ENCODE measurements at regions not wholly inside any gene's neighbourhood (a gene's known extent, or its start where the extent isn't known, plus 50 kb on each side); places are given as distances from the start of the nearest gene placed in this dataset.

DNA sequence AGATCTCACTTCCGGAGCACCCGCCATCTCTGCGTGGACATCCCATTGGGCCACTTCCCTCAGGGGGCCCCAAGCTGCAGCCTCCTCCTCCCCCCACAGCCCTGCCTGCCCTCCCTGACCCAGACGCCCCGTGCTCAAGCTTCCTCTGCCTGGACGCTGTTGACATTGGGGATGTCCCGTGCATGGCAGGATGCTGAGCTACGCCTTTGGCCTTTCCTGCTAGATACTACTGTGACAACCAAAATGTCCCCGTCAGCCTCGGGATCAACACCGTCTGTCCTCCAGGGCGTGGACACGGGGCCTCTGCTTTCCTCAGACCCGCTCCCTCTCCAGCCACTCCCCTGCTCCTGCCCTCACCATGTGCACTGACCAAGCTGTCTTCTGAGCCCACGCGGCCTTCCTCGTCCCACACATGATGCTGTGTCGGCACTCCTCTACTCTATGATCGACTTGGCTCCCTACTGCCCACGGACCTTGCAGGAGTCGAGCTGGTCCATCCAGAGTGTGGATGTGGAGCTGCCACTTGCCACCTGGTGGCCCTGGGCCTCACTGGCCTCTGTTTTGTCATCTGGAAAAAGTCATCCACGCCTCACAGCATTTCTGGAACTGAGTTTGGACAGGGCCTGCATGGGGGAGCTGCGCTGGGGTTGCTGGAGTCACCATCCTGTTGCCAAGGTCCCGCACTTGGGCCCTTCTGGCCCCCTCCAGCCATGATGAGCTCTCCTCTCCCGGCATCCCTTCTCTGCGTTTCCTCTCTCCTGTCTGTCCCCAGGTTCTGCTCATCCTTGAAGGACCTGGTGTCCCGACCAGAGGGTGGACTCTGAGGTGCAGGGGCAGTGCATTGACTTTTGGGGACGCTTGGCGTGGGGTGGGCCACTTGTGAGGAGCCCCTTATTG is 221.7 kb upstream of the CIBAR2 start:
- no peak for DNase-seq (ENCODE audit: low spot score in 2 of 2)
- Histone ChIP-seq H3K4me1 (peaks cover 0 to 43% (median 23%) of the 10 kb centered on the region in 4 donors), H3K36me3 (no peaks in the 10 kb centered on the region), H3K27me3 (no peaks in the 10 kb centered on the region), H3K27ac (no peak overlapping the region), H3K4me3 (no peak overlapping the region), H3K9me3 (no peaks in the 10 kb centered on the region)
- TF ChIP-seq POLR2A (IDR thresholded peaks at IDR 0.05) (no peak), EP300 (IDR thresholded peaks at IDR 0.05) (no peak)
- TF ChIP-seq, protein P1, sequence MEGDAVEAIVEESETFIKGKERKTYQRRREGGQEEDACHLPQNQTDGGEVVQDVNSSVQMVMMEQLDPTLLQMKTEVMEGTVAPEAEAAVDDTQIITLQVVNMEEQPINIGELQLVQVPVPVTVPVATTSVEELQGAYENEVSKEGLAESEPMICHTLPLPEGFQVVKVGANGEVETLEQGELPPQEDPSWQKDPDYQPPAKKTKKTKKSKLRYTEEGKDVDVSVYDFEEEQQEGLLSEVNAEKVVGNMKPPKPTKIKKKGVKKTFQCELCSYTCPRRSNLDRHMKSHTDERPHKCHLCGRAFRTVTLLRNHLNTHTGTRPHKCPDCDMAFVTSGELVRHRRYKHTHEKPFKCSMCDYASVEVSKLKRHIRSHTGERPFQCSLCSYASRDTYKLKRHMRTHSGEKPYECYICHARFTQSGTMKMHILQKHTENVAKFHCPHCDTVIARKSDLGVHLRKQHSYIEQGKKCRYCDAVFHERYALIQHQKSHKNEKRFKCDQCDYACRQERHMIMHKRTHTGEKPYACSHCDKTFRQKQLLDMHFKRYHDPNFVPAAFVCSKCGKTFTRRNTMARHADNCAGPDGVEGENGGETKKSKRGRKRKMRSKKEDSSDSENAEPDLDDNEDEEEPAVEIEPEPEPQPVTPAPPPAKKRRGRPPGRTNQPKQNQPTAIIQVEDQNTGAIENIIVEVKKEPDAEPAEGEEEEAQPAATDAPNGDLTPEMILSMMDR (IDR thresholded peaks at IDR 0.05): no peak
- 77 to 78% methylated on average over 29 of the region's 29 CpGs for WGBS, 2 donors

DNA sequence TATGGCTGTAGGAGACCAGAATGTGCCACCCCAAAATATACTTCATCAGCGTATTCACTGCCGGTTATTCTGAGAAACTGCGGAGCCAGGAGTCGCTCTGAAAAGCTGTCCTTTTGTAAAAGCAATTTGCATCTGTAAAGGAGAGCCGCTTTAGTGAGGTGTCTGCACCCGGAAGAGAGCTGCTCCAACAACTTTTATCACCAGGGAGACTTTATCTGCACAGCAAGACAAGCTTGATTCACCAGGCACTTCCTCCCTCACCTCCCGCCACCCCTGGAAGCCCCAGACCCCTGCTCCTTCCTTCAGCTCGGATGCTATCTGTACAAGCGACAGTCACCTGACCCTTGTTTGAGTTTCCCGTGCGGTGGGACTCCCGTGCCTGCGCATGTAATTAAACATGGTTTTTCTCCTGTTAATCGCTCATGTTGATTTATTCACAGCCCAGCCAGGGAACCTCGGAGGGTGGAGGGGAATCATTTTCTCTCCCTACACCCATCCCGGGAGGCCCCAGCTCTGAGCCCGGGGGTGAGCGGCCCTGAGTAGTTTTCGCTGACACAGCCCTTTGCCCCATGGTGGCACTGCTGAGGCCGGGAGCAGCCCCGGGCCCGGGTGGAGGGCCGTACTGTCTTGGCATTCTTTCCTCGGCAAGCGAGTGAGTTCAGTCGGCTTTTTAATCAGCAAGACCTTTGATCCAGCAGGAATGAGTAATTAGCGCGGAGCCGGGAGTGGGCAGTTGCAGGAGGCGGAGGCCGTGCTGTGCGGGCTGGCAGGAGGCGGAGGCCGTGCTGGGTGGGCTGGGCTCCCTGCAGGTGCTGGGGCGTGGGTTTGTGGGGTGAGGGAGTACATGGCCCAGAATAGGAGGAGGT is 222.7 kb upstream of the CIBAR2 start:
- 45 to 49% methylated on average over 35 of the region's 35 CpGs for WGBS, 2 donors
- H3K36me3 ChIP-seq: no peaks in the 10 kb centered on the region
- H3K27ac ChIP-seq: peak overlapping the region in 1 of 4 donors; percentile 38
- DNase-seq (ENCODE audit: low spot score in 2 of 2): no peak
- peak overlapping the region in 2 of 4 donors; percentile 6 to 24 for H3K4me3 ChIP-seq
- TF ChIP-seq, protein P1 (IDR thresholded peaks at IDR 0.05): no peak
- TF ChIP-seq POLR2A (IDR thresholded peaks at IDR 0.05) (no peak), EP300 (IDR thresholded peaks at IDR 0.05) (no peak)
- H3K9me3 ChIP-seq: no peaks in the 10 kb centered on the region
- H3K27me3 ChIP-seq: no peaks in the 10 kb centered on the region
- H3K4me1 ChIP-seq: peaks cover 0 to 33% (median 14%) of the 10 kb centered on the region in 4 donors

DNA sequence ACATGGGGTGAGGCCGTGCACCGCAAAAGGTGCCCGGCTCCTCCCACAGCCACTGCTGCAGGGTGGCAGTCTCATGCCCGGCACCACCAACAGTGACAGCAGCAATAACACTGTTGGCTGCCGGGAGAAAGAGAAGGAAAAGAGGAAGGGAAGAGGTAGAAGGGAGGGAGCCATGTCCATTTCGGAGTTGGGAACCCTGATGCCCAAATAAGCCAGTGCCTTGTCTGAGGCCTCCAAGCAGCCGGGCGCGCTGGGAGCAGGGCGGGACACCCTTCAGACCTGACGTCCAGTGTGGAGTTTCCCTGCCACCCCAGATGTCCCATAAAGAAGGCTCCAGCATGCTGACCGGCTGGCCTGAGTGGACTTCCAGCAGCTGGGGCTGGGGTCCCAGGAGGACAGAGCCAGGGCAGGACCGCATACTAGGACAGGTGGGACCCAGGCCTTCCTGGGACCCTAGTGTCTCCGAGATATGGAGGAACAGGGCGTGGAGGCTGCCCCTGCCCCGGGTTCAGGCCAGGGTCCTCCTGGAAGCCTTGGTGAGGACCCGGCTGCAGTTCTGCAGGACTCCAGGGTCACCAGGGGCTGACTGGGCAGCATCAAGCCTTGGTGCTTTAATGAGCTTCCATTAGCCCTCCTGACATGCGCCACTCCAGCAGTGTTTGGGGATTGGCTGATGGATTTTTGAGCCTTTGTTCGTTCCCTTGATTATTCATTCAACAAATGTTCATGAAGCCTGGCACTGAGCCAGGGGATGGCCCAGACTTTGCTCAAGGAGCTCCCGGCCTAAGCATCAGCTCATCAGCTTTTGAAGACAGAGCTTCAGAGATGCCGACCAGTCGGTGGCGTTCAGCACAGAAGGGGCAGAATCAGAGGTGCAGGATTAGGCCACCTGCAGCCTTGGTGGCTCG is 223.6 kb upstream of the CIBAR2 start:
- peaks cover 0 to 25% (median 7%) of the 10 kb centered on the region in 4 donors for H3K4me1 ChIP-seq
- DNase-seq (ENCODE audit: low spot score in 2 of 2): no peak
- no peaks in the 10 kb centered on the region for H3K36me3 ChIP-seq
- 67 to 77% methylated on average over 22 to 23 of the region's 24 CpGs for WGBS, 2 donors
- H3K27me3 ChIP-seq: no peaks in the 10 kb centered on the region
- H3K27ac ChIP-seq: peak overlapping the region in 1 of 4 donors; percentile 28
- no peak overlapping the region for H3K4me3 ChIP-seq
- TF ChIP-seq, protein P1 (IDR thresholded peaks at IDR 0.05): no peak
- TF ChIP-seq POLR2A (IDR thresholded peaks at IDR 0.05): no peak
- TF ChIP-seq EP300 (IDR thresholded peaks at IDR 0.05): no peak
- H3K9me3 ChIP-seq: no peaks in the 10 kb centered on the region

DNA sequence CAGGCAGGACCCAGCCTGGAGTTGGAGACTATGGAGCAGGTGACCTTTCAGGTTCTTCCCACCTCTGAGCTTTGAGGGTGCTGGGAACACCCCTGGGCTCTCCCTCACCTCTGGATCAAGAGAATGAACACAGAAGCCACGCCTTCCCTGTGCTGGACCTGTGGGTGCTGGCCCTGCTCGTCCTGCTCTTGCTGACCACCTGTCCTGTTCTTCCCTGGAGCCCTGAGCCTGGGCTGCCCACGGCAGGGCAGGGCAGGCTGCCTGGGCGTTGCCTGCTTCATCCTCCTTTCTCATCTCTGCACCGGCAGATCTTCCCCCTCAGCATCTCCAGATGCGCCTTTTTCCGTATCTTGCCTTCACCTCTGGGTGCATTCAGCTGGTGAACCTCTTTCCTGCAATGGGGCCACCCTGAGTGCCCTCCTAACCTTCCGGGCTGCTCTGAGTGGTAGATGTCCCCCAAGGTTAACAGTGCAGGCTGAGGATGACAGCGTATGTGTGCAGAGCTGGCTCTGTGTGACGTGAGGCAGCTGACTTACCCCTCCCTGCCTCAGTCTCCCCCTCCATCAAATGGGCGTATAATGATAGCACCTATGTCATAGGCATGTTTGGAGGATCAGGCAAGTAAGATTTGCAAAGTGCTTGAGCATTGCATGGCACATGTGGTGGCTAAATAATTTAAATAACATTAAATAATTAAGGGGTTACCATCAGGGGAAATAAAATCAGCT is 225.8 kb upstream of the CIBAR2 start:
- 91 to 92% methylated on average over 11 of the region's 11 CpGs for WGBS, 2 donors
- no peak overlapping the region for H3K4me3 ChIP-seq

More for the DNA sequence above, 225.8 kb upstream of the CIBAR2 start:
- Histone ChIP-seq H3K27ac (no peak overlapping the region), H3K9me3 (no peaks in the 10 kb centered on the region), H3K36me3 (no peaks in the 10 kb centered on the region), H3K4me1 (peaks cover 0 to 23% (median 5%) of the 10 kb centered on the region in 4 donors), H3K27me3 (no peaks in the 10 kb centered on the region)
- no peak for DNase-seq (ENCODE audit: low spot score in 2 of 2)
- TF ChIP-seq EP300 (IDR thresholded peaks at IDR 0.05): no peak
- TF ChIP-seq, protein P1 (IDR thresholded peaks at IDR 0.05): no peak
- TF ChIP-seq POLR2A (IDR thresholded peaks at IDR 0.05): no peak
